CD14-positive monocyte (primary cell): ENCODE measurements at regions not wholly inside any gene's neighbourhood (a gene's known extent, or its start where the extent isn't known, plus 50 kb on each side); places are given as distances from the start of the nearest gene placed in this dataset.

Source experiments
- DNase-seq, 3 donors: peaks; one replicate each; pipeline ENCODE4 v3.0.0-alpha.2; 2011 to 2022
- H2AFZ ChIP-seq: 2 replicates; pipeline ENCODE4 v1.6.0; 2012; ENCODE audit warnings: mild to moderate bottlenecking, low read depth, low read length, inconsistent platforms; ENCODE audit not compliant: insufficient read depth, poor library complexity, severe bottlenecking
- H3K27ac ChIP-seq, 2 donors: 1 replicate in 1 of 2; 2 replicates in 1 of 2; pipeline ENCODE4 v1.5.1; 2012 to 2013; ENCODE audit warnings: low read length in 2 of 2, control low read depth in 1 of 2, inconsistent platforms in 1 of 2, low read depth in 1 of 2, mild to moderate bottlenecking in 1 of 2
- H3K27me3 ChIP-seq, 2 donors: one replicate each; pipeline versions ENCODE4 v1.6.0 to v1.6.1; 2011 to 2013; ENCODE audit warnings: low read length in 2 of 2; ENCODE audit not compliant: control insufficient read depth in 2 of 2, insufficient read depth in 2 of 2
- H3K36me3 ChIP-seq, 2 donors: replicated peaks in 1 of 2; 1 replicate in 1 of 2; 2 replicates in 1 of 2; pipeline versions ENCODE4 v1.5.1 to v1.6.1; 2012 to 2013; ENCODE audit warnings: low read length in 2 of 2, control low read depth in 1 of 2, inconsistent platforms in 1 of 2, mild to moderate bottlenecking in 1 of 2; ENCODE audit not compliant: insufficient read depth in 2 of 2, control insufficient read depth in 1 of 2
- H3K4me1 ChIP-seq, 2 donors: 1 replicate in 1 of 2; 2 replicates in 1 of 2; pipeline versions ENCODE4 v1.5.1 to v1.6.1; 2012 to 2013; ENCODE audit warnings: low read length in 2 of 2, control low read depth in 1 of 2, inconsistent platforms in 1 of 2, mild to moderate bottlenecking in 1 of 2, moderate library complexity in 1 of 2; ENCODE audit not compliant: insufficient read depth in 2 of 2, control insufficient read depth in 1 of 2
- H3K4me2 ChIP-seq: replicated peaks from 2 replicates; pipeline ENCODE3; 2012; ENCODE audit warnings: low read length, moderate library complexity, mild to moderate bottlenecking; ENCODE audit not compliant: poor library complexity, severe bottlenecking; ENCODE audit errors: extremely low read depth
- H3K4me3 ChIP-seq, 3 experiments: fragments of 200-600 bp in 1 of 3; sonication (generic) in 1 of 3; replicated peaks in 1 of 3; 1 replicate in 2 of 3; 2 replicates in 1 of 3; pipeline ENCODE4 v1.5.1; 2011 to 2013; ENCODE audit warnings: low read length in 3 of 3, mild to moderate bottlenecking in 3 of 3, control low read depth in 2 of 3, low read depth in 2 of 3, inconsistent platforms in 1 of 3, moderate library complexity in 1 of 3
- H3K79me2 ChIP-seq: 2 replicates; pipeline ENCODE4 v1.6.0; 2012; ENCODE audit warnings: mild to moderate bottlenecking, control low read depth, inconsistent platforms, low read length, moderate library complexity; ENCODE audit not compliant: insufficient read depth
- H3K9ac ChIP-seq: 2 replicates; pipeline ENCODE4 v1.6.0; 2017; ENCODE audit warnings: low read length, mild to moderate bottlenecking; ENCODE audit not compliant: insufficient read depth, poor library complexity, severe bottlenecking
- H3K9me3 ChIP-seq, 2 donors: replicated peaks in 1 of 2; 1 replicate in 1 of 2; 2 replicates in 1 of 2; pipeline versions ENCODE4 v1.5.1 to v1.6.1; 2012 to 2013; ENCODE audit warnings: low read length in 2 of 2, control low read depth in 1 of 2; ENCODE audit not compliant: control insufficient read depth in 1 of 2, insufficient read depth in 1 of 2
- H4K20me1 ChIP-seq: 2 replicates; pipeline ENCODE4 v1.6.0; 2012; ENCODE audit warnings: mild to moderate bottlenecking, low read length, control low read depth, moderate library complexity; ENCODE audit not compliant: insufficient read depth
- H3K27ac Mint-ChIP-seq, 7 donors: one replicate each; pipeline ENCODE4 v1.8.0; 2020; ENCODE audit warnings: mild to moderate bottlenecking in 7 of 7, mixed read lengths in 7 of 7, moderate library complexity in 6 of 7, inconsistent platforms in 2 of 7
- H3K27me3 Mint-ChIP-seq, 3 donors: one replicate each; pipeline ENCODE4 v1.8.0; 2021 to 2022; ENCODE audit warnings: low read depth in 3 of 3, mild to moderate bottlenecking in 3 of 3, mixed read lengths in 3 of 3, moderate library complexity in 3 of 3, inconsistent platforms in 1 of 3
- H3K36me3 Mint-ChIP-seq, 2 donors: one replicate each; pipeline ENCODE4 v1.8.0; 2020; ENCODE audit warnings: mixed read lengths in 2 of 2, inconsistent platforms in 1 of 2, mild to moderate bottlenecking in 1 of 2
- H3K4me1 Mint-ChIP-seq: one replicate; pipeline ENCODE4 v1.8.0; 2020; ENCODE audit warnings: mild to moderate bottlenecking, mixed read lengths
- H3K4me3 Mint-ChIP-seq, 2 donors: one replicate each; pipeline ENCODE4 v1.8.0; 2020; ENCODE audit warnings: mild to moderate bottlenecking in 2 of 2, mixed read lengths in 2 of 2, moderate library complexity in 1 of 2
- H3K9me3 Mint-ChIP-seq, 7 donors: one replicate each; pipeline ENCODE4 v1.8.0; 2020 to 2022; ENCODE audit warnings: mixed read lengths in 7 of 7, mild to moderate bottlenecking in 6 of 7, moderate library complexity in 6 of 7, inconsistent platforms in 2 of 7
- CTCF ChIP-seq: fragments of 200-600 bp; IDR thresholded peaks from one replicate; pipeline ENCODE4 v1.8.0; 2022; ENCODE audit warnings: antibody characterized with exemption, mild to moderate bottlenecking
- WGBS: methylation state at CpG from one replicate; pipeline ENCODE4 v1.1.5; 2013; ENCODE audit warnings: missing lambda C conversion rate; ENCODE audit not compliant: insufficient coverage; 5-methylcytosine and 5-hydroxymethylcytosine counted together
- intact Hi-C, 2 donors: fragments of 100-400 bp; cut with micrococcal nuclease; formaldehyde crosslinking; loops; one replicate each; pipeline versions ENCODE4 v1.15.0 to v1.15.1; 2023

- H3K36me3 ChIP-seq = no peaks in the 10 kb centered on the region
- no peak for DNase-seq
- Mint-ChIP-seq H3K4me3 (no peak overlapping the region), H3K27me3 (peaks cover 0 to 4% (median 2%) of the 10 kb centered on the region in 3 donors), H3K4me1 (peaks cover 9% of the 10 kb centered on the region), H3K9me3 (peaks cover 0 to 13% (median 3%) of the 10 kb centered on the region in 7 donors), H3K27ac (no peak overlapping the region), H3K36me3 (no peaks in the 10 kb centered on the region)
- no peaks in the 10 kb centered on the region for H3K27me3 ChIP-seq
- H3K9ac ChIP-seq = no peak overlapping the region
- no peaks in the 10 kb centered on the region for H3K79me2 ChIP-seq
- no peaks in the 10 kb centered on the region for H4K20me1 ChIP-seq
- H3K27ac ChIP-seq = no peak overlapping the region
- H3K4me2 ChIP-seq = no peak overlapping the region
- H3K9me3 ChIP-seq = peaks cover 0 to 3% of the 10 kb centered on the region in 2 donors
- WGBS = no CpG with 5 or more reads among the region's 2 CpGs
- intact Hi-C loops = no loop called here
- peaks cover 0 to 1% of the 10 kb centered on the region in 2 donors for H3K4me1 ChIP-seq
- TF ChIP-seq CTCF = no peak
- H3K4me3 ChIP-seq = no peak overlapping the region
- H2AFZ ChIP-seq = no peak overlapping the region
Measured at GRCh38 chr6:14467591-14467990, 350.0 kb downstream of the CD83 start.

- Mint-ChIP-seq H3K27me3 (peaks cover 0 to 4% (median 2%) of the 10 kb centered on the region in 3 donors), H3K9me3 (peaks cover 0 to 12% (median 3%) of the 10 kb centered on the region in 7 donors), H3K4me3 (no peak overlapping the region), H3K36me3 (no peaks in the 10 kb centered on the region), H3K4me1 (peaks cover 16% of the 10 kb centered on the region), H3K27ac (no peak overlapping the region)
- Histone ChIP-seq H3K4me1 (peaks cover 7 to 10% of the 10 kb centered on the region in 2 donors), H3K4me3 (no peak overlapping the region), H3K27ac (no peak overlapping the region), H2AFZ (no peak overlapping the region), H3K36me3 (no peaks in the 10 kb centered on the region), H3K9ac (no peak overlapping the region), H3K4me2 (no peak overlapping the region), H4K20me1 (no peaks in the 10 kb centered on the region), H3K79me2 (no peaks in the 10 kb centered on the region), H3K27me3 (no peaks in the 10 kb centered on the region), H3K9me3 (peaks cover 0 to 3% of the 10 kb centered on the region in 2 donors)
- TF ChIP-seq CTCF = no peak
- intact Hi-C loops = no loop called here
- no peak for DNase-seq
- 92% methylated on average over 2 of the region's 4 CpGs for WGBS
Measured at GRCh38 chr6:14468647-14469321, 351.2 kb downstream of the CD83 start.
